Calu3 (cell line): ENCODE measurements at regions not wholly inside any gene's neighbourhood (a gene's known extent, or its start where the extent isn't known, plus 50 kb on each side); places are given as distances from the start of the nearest gene placed in this dataset.

Source experiments
- BruUV-seq: library from RNA; stranded (reverse); fragments of 400-500 nt; replicated peaks from 2 replicates; lab custom pipeline; 2021; lab: Mats Ljungman, UMichigan
- CTCF ChIA-PET: fragments of 300-600 bp; sonication (Branson Sonifier 250); formaldehyde crosslinking; loops from one replicate; lab custom pipeline; 2022; ENCODE audit warnings: antibody characterized with exemption; lab: Charles Lee
- DNase-seq: peaks from one replicate; pipeline ENCODE4 v3.0.0; 2022
- H3K27ac Mint-ChIP-seq: one replicate; pipeline ENCODE4 v1.8.0; 2022; ENCODE audit warnings: mixed read lengths; ENCODE audit not compliant: unreplicated experiment
- H3K27me3 Mint-ChIP-seq: one replicate; pipeline ENCODE4 v1.8.0; 2022; ENCODE audit warnings: mixed read lengths; ENCODE audit not compliant: unreplicated experiment
- H3K36me3 Mint-ChIP-seq: one replicate; pipeline ENCODE4 v1.8.0; 2022; ENCODE audit warnings: mild to moderate bottlenecking, moderate library complexity, mixed read lengths; ENCODE audit not compliant: insufficient read depth, unreplicated experiment
- H3K4me1 Mint-ChIP-seq: one replicate; pipeline ENCODE4 v1.8.0; 2022; ENCODE audit warnings: mild to moderate bottlenecking, low read depth, mixed read lengths; ENCODE audit not compliant: unreplicated experiment
- H3K4me3 Mint-ChIP-seq: one replicate; pipeline ENCODE4 v1.8.0; 2022; ENCODE audit warnings: mild to moderate bottlenecking, low read depth, moderate library complexity, mixed read lengths; ENCODE audit not compliant: unreplicated experiment
- H3K9me3 Mint-ChIP-seq: one replicate; pipeline ENCODE4 v1.8.0; 2022; ENCODE audit warnings: low read depth, mixed read lengths; ENCODE audit not compliant: unreplicated experiment
- CTCF ChIP-seq: fragments of 200-600 bp; IDR thresholded peaks from one replicate; pipeline ENCODE4 v1.8.0; 2022; ENCODE audit warnings: antibody characterized with exemption; ENCODE audit not compliant: unreplicated experiment
- intact Hi-C: fragments of 100-400 bp; cut with micrococcal nuclease; formaldehyde crosslinking; loops from one replicate; pipeline ENCODE4 v1.10.0; 2022; ENCODE audit not compliant: unreplicated experiment

- BruUV-seq, result no TSS peak
- no peak for DNase-seq
- H3K4me1 Mint-ChIP-seq, result no peaks in the 10 kb centered on the region
- no peak overlapping the region for H3K27ac Mint-ChIP-seq
- intact Hi-C loops, result no loop called here
- no peak overlapping the region for H3K4me3 Mint-ChIP-seq
- CTCF ChIA-PET, result no interaction called here
- H3K36me3 Mint-ChIP-seq, result no peaks in the 10 kb centered on the region
- no peaks in the 10 kb centered on the region for H3K9me3 Mint-ChIP-seq
- H3K27me3 Mint-ChIP-seq, result peaks cover 9% of the 10 kb centered on the region
- TF ChIP-seq CTCF, result no peak
Observed at GRCh38 chr2:23135481-23136100, 249.4 kb upstream of the KLHL29 start.

- Mint-ChIP-seq H3K36me3 (no peaks in the 10 kb centered on the region), H3K9me3 (no peaks in the 10 kb centered on the region), H3K27ac (no peak overlapping the region), H3K27me3 (peaks cover 11% of the 10 kb centered on the region), H3K4me3 (no peak overlapping the region), H3K4me1 (no peaks in the 10 kb centered on the region)
- CTCF ChIA-PET, result interaction anchor here (0.6 kb wide), 1 partner anchor 14 kb away, joined by 5 read pairs; no protein-coding TSS in a partner anchor
- no peak for TF ChIP-seq CTCF
- DNase-seq, result no peak
- intact Hi-C loops, result no loop called here
- no TSS peak for BruUV-seq
Observed at GRCh38 chr2:23137166-23137565, 247.8 kb upstream of the KLHL29 start.

GRCh38 chr2:23138701-23139100 lies 246.3 kb upstream of the KLHL29 start:
- H3K36me3 Mint-ChIP-seq, result no peaks in the 10 kb centered on the region
- TF ChIP-seq CTCF, result no peak
- H3K4me3 Mint-ChIP-seq, result no peak overlapping the region
- H3K9me3 Mint-ChIP-seq, result no peaks in the 10 kb centered on the region
- H3K4me1 Mint-ChIP-seq, result no peaks in the 10 kb centered on the region
- peaks cover 24% of the 10 kb centered on the region for H3K27me3 Mint-ChIP-seq
- CTCF ChIA-PET, result no interaction called here
- no peak overlapping the region for H3K27ac Mint-ChIP-seq
- no TSS peak for BruUV-seq
- intact Hi-C loops, result no loop called here
- no peak for DNase-seq

- no TSS peak for BruUV-seq
- intact Hi-C loops, result no loop called here
Observed at GRCh38 chr2:23145460-23145859, 239.5 kb upstream of the KLHL29 start.

More at GRCh38 chr2:23145460-23145859, 239.5 kb upstream of the KLHL29 start:
- Mint-ChIP-seq H3K27ac (no peak overlapping the region), H3K36me3 (no peaks in the 10 kb centered on the region), H3K4me3 (no peak overlapping the region), H3K4me1 (no peaks in the 10 kb centered on the region), H3K27me3 (peaks cover 35% of the 10 kb centered on the region), H3K9me3 (no peaks in the 10 kb centered on the region)
- TF ChIP-seq CTCF, result no peak
- DNase-seq, result no peak
- CTCF ChIA-PET, result no interaction called here
